VCaP (cell line): ENCODE measurements at regions not wholly inside any gene's neighbourhood (a gene's known extent, or its start where the extent isn't known, plus 50 kb on each side); places are given as distances from the start of the nearest gene placed in this dataset.

Source experiments
- H3K27ac ChIP-seq: fragments of 450-650 bp; 2 replicates; pipeline ENCODE4 v1.5.1; 2017
- TF ChIP-seq, protein P1 (sequence below): fragments of 450-650 bp; conservative IDR thresholded peaks from 2 replicates; pipeline ENCODE4 v1.5.1; 2017; ENCODE audit warnings: mild to moderate bottlenecking, moderate library complexity

DNA sequence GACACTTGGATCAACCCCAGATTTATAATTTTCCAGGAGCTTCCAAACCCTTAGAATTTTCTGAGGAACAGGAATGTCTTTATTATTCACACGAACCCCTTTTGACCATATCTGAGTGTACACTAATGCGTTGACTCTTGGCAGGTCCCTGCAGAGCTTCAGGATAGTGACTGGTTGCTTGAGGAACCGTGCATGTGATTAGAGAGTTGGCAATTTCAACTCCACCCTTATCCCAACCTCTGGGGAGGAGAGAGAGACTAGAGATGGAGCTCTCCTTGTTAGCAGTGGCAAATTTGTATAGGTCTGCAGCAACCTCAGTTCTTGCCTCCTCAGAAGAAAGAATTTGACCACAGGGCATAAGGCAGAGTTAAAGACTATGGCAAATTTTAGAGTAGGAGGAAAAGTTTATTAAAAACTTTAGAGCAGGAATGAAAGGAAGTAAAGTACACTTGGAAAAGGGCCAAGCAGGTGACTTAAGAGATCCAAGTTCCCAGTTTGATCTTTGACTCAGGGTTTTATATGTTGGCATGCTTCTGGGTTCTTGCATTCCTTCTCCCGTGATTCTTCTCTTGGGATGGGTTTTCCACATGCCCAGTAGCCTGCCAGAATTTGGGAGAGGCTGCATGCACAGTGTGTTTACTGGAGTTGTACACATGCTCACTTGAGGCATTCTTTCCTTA lies 93.8 kb upstream of the ETV3 start:
- TF ChIP-seq, protein P1, sequence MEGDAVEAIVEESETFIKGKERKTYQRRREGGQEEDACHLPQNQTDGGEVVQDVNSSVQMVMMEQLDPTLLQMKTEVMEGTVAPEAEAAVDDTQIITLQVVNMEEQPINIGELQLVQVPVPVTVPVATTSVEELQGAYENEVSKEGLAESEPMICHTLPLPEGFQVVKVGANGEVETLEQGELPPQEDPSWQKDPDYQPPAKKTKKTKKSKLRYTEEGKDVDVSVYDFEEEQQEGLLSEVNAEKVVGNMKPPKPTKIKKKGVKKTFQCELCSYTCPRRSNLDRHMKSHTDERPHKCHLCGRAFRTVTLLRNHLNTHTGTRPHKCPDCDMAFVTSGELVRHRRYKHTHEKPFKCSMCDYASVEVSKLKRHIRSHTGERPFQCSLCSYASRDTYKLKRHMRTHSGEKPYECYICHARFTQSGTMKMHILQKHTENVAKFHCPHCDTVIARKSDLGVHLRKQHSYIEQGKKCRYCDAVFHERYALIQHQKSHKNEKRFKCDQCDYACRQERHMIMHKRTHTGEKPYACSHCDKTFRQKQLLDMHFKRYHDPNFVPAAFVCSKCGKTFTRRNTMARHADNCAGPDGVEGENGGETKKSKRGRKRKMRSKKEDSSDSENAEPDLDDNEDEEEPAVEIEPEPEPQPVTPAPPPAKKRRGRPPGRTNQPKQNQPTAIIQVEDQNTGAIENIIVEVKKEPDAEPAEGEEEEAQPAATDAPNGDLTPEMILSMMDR: no peak

DNA sequence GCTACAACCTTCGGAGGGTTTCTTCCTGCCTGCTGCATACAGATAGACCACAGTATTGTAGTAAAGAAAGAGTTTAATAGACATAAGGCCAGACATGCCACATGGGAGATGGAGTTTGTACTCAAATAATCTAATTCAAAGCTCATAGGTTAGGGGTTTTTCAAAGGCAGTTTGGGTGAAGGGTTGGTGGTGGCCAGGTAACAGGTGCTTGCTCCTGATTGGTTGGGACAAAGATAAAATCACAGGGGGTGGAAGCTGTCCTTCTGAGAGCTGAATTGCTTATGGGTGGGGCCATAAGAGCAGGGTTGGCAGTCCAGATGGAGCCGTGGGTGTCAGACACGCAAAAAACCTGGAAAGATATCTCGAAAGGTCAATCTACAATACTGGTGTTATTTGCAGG lies 92.3 kb upstream of the ETV3 start:
- no peak overlapping the region for H3K27ac ChIP-seq
- TF ChIP-seq, protein P1: no peak

More for the DNA sequence above, 93.8 kb upstream of the ETV3 start:
- H3K27ac ChIP-seq: no peak overlapping the region

DNA sequence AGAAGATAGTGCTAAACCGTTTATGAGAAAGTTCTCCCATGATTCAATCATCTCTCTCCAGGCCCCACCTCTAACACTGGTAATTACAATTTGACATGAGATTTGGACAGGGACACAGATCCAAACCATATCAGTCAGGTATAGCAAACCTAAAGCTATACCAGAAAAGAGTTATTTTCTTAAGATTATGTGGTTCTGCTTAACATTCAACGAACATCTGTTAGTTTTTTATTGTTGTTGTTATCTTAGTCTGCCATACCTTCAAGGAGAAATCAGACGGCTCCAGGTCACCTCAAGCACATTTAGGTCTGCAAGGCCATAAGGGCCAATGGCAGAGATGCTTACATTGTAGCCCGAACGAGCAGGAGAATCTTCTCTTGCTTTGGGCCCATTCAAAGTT lies 89.5 kb upstream of the ETV3 start:
- TF ChIP-seq, protein P1: no peak
- no peak overlapping the region for H3K27ac ChIP-seq

DNA sequence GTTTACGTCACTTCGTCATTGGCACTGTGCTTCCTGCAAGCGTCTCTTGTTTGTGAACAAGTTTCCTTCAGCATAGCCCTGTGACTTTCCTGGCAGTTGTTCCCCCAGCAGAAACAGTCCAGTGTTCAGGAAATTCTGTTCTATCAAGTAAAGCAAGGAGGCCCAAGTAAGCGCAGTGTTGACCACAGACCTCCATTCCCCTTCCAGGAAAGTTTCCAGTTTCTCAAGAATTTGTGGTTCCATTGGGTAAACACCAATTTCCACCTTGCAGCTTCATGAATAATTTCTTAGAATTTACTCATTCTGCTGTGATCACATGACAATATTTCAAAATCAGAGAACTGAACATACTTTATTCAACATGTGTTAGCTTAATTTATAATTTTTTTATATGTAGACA lies 88.5 kb upstream of the ETV3 start:
- H3K27ac ChIP-seq: no peak overlapping the region
- TF ChIP-seq, protein P1: no peak

DNA sequence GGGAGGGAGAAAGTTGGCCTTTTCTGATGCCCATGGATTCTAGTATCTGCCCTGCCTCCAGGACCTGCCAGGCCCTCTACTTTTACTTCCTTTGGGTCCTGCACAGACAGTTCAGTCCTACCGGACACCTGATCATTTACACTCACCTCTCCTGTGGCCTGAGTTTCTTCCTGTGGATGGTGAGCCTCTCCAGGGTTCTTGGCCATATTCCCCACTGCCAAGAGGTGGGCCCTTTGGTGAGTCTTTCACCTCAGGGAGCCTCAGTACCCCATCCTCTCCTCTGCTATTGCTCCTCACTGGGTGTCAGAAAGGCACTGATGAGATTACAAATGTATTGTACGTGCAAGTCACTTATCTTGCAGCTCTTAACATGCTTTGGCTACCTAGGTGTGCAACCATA lies 81.4 kb upstream of the ETV3 start:
- TF ChIP-seq, protein P1: no peak
- H3K27ac ChIP-seq: no peak overlapping the region

DNA sequence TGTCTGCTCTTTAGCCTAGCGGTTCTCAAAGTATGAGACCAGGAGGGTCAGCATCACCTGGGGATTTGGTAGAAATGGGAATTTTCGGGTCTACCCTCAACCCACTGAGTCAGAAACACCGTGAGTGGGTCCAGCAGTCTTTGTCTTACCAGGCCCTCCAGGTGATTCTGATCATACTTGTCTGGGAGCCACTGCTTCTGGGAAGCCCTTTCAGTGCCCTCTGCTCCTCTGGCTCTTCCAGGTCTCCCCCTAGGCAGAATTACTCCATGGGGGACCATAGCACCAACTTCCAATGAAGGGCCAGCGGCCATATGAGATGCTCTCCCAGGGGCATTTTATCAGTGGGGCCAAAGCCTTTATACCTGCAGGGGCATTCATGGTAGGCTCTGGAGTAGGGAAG lies 81.0 kb upstream of the ETV3 start:
- TF ChIP-seq, protein P1: no peak

DNA sequence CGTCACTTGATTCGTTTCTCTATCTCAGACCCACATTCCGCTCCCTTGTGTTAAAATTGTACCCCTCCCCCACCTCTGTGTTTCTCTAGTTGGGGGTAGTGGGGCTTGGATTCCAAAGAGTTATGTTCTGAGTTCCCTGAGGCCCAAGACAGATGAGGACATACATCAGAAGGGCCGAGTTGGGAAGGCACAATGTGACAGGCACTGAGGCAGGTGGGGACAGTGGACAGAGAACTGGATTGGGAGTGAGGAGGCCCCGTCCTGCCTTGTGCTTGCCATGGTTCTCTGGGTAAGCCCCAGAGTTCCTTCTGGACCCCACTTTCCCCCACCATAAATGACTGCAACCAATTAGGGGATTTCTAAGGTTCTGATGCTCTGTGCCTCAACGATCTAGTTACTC lies 80.5 kb upstream of the ETV3 start:
- TF ChIP-seq, protein P1: no peak
- H3K27ac ChIP-seq: no peak overlapping the region

More for the DNA sequence above, 81.0 kb upstream of the ETV3 start:
- H3K27ac ChIP-seq: no peak overlapping the region
